ENCODE measurements at regions not wholly inside any gene's neighbourhood (a gene's known extent, or its start where the extent isn't known, plus 50 kb on each side); places are given as distances from the start of the nearest gene placed in this dataset.

DNA sequence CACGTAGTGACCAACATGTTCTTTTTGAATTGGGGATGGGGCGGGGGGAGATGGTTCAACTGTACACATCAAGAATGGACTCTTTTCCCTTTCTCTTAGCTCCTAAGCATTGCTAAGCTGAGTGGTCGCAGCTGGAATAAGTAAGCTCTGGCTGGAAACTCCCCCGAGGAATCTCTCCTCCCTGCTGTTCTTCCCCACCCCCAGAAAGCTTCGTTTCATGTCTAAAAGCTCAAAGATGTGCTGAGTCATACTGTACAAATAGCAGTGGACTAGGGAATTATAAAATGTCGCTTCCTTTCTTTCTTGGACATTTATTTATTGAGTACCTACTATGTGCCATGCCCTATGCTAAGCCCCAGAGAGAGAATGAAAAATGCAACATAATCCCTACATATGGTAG is 191.1 kb upstream of the ADO start:
- TF ChIP-seq, protein P1, sequence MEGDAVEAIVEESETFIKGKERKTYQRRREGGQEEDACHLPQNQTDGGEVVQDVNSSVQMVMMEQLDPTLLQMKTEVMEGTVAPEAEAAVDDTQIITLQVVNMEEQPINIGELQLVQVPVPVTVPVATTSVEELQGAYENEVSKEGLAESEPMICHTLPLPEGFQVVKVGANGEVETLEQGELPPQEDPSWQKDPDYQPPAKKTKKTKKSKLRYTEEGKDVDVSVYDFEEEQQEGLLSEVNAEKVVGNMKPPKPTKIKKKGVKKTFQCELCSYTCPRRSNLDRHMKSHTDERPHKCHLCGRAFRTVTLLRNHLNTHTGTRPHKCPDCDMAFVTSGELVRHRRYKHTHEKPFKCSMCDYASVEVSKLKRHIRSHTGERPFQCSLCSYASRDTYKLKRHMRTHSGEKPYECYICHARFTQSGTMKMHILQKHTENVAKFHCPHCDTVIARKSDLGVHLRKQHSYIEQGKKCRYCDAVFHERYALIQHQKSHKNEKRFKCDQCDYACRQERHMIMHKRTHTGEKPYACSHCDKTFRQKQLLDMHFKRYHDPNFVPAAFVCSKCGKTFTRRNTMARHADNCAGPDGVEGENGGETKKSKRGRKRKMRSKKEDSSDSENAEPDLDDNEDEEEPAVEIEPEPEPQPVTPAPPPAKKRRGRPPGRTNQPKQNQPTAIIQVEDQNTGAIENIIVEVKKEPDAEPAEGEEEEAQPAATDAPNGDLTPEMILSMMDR (IDR thresholded peaks at IDR 0.05), result no peak
- no peak for TF ChIP-seq EZH2 (IDR thresholded peaks at IDR 0.05; ENCODE audit: borderline replicate concordance, insufficient read depth, low read depth, low read length, poor library complexity, severe bottlenecking)
